H9 (cell line): ENCODE measurements at regions not wholly inside any gene's neighbourhood (a gene's known extent, or its start where the extent isn't known, plus 50 kb on each side); places are given as distances from the start of the nearest gene placed in this dataset.
"Not testable (repeated sequence)": the region's sequence is repeated elsewhere in the genome, so short reads cannot be mapped to it uniquely, and the experiment has no call there.

Source experiments
- DNase-seq: peaks from one replicate; pipeline ENCODE4 v3.0.0-alpha.2; 2017
- H2AFZ ChIP-seq: one replicate; pipeline ENCODE4 v1.6.1; 2013; ENCODE audit warnings: mild to moderate bottlenecking, low read length, control low read depth, moderate library complexity
- H2AK5ac ChIP-seq: 2 replicates; pipeline ENCODE4 v1.6.1; 2013; ENCODE audit warnings: low read length, control low read depth, mixed read lengths; ENCODE audit not compliant: insufficient read length
- H2BK120ac ChIP-seq: one replicate; pipeline ENCODE4 v1.6.1; 2013; ENCODE audit warnings: low read depth, mild to moderate bottlenecking, low read length, control low read depth, inconsistent platforms; ENCODE audit not compliant: poor library complexity, severe bottlenecking
- H2BK12ac ChIP-seq: 2 replicates; pipeline ENCODE4 v1.6.1; 2013; ENCODE audit warnings: low read length, control low read depth, mixed read lengths, low read depth; ENCODE audit not compliant: insufficient read length
- H2BK15ac ChIP-seq: 2 replicates; pipeline ENCODE4 v1.6.1; 2013; ENCODE audit warnings: low read depth, low read length, control low read depth
- H2BK20ac ChIP-seq: one replicate; pipeline ENCODE4 v1.6.1; 2013; ENCODE audit warnings: low read depth, mild to moderate bottlenecking, low read length, control low read depth, inconsistent platforms; ENCODE audit not compliant: poor library complexity, severe bottlenecking
- H2BK5ac ChIP-seq: 2 replicates; pipeline ENCODE4 v1.6.1; 2013; ENCODE audit warnings: low read length, control low read depth, mixed read lengths; ENCODE audit not compliant: insufficient read length
- H3K14ac ChIP-seq: 2 replicates; pipeline ENCODE4 v1.6.1; 2013; ENCODE audit warnings: low read length, control low read depth; ENCODE audit not compliant: insufficient read depth
- H3K18ac ChIP-seq: 2 replicates; pipeline ENCODE4 v1.6.1; 2013; ENCODE audit warnings: low read depth, mild to moderate bottlenecking, mixed read lengths, low read length, control low read depth; ENCODE audit not compliant: insufficient read length
- H3K23ac ChIP-seq: 2 replicates; pipeline ENCODE4 v1.6.1; 2013; ENCODE audit warnings: low read length, control low read depth, mixed read lengths, low read depth; ENCODE audit not compliant: insufficient read length
- H3K23me2 ChIP-seq: 2 replicates; pipeline ENCODE4 v1.6.1; 2013; ENCODE audit warnings: low read depth, mild to moderate bottlenecking, mixed read lengths, low read length, control low read depth; ENCODE audit not compliant: insufficient read length, poor library complexity, severe bottlenecking
- H3K27ac ChIP-seq: 2 replicates; pipeline ENCODE4 v1.5.1; 2013; ENCODE audit warnings: low read length, control low read depth, mixed read lengths, low read depth; ENCODE audit not compliant: insufficient read length
- H3K27me3 ChIP-seq: 2 replicates; pipeline ENCODE4 v1.6.1; 2013; ENCODE audit warnings: low read length, control low read depth, inconsistent platforms; ENCODE audit not compliant: insufficient read depth
- H3K4ac ChIP-seq: 2 replicates; pipeline ENCODE4 v1.6.1; 2013; ENCODE audit warnings: low read depth, mild to moderate bottlenecking, control low read depth, inconsistent platforms, low read length, moderate library complexity
- H3K4me1 ChIP-seq: 2 replicates; pipeline ENCODE4 v1.6.1; 2013; ENCODE audit warnings: low read length, control low read depth, inconsistent platforms; ENCODE audit not compliant: insufficient read depth
- H3K4me2 ChIP-seq: 2 replicates; pipeline ENCODE4 v1.6.1; 2013; ENCODE audit warnings: low read length, control low read depth, mixed read lengths; ENCODE audit not compliant: insufficient read length, insufficient read depth
- H3K56ac ChIP-seq: 2 replicates; pipeline ENCODE4 v1.6.1; 2013; ENCODE audit warnings: low read depth, mild to moderate bottlenecking, mixed read lengths, low read length, control low read depth; ENCODE audit not compliant: insufficient read length
- H3K79me1 ChIP-seq: 2 replicates; pipeline ENCODE4 v1.6.1; 2013; ENCODE audit warnings: low read depth, mild to moderate bottlenecking, moderate library complexity, low read length, control low read depth, inconsistent platforms; ENCODE audit not compliant: insufficient read depth, poor library complexity, severe bottlenecking
- H3K79me2 ChIP-seq: 2 replicates; pipeline ENCODE4 v1.6.1; 2013; ENCODE audit warnings: low read length, control low read depth, inconsistent platforms; ENCODE audit not compliant: insufficient read depth
- H3K9ac ChIP-seq: 2 replicates; pipeline ENCODE4 v1.6.1; 2013; ENCODE audit warnings: low read length, control low read depth, mixed read lengths; ENCODE audit not compliant: insufficient read length; ENCODE audit errors: extremely low read depth
- H3K9me3 ChIP-seq: one replicate; pipeline ENCODE4 v1.6.1; 2013; ENCODE audit warnings: low read depth, low read length, inconsistent platforms; ENCODE audit not compliant: control insufficient read depth
- H3T11ph ChIP-seq: one replicate; pipeline ENCODE4 v1.6.1; 2013; ENCODE audit warnings: mild to moderate bottlenecking, low read length, control low read depth, inconsistent platforms
- H4K20me1 ChIP-seq: one replicate; pipeline ENCODE4 v1.6.1; 2013; ENCODE audit not compliant: control insufficient read depth, insufficient read length, insufficient read depth
- H4K5ac ChIP-seq: 2 replicates; pipeline ENCODE4 v1.6.1; 2013; ENCODE audit warnings: low read depth, mild to moderate bottlenecking, mixed read lengths, low read length, control low read depth; ENCODE audit not compliant: insufficient read length
- H4K8ac ChIP-seq: replicated peaks from 2 replicates; pipeline ENCODE4 v1.6.1; 2013; ENCODE audit warnings: low read length, control low read depth, mixed read lengths, low read depth; ENCODE audit not compliant: insufficient read length
- H4K91ac ChIP-seq: 2 replicates; pipeline ENCODE4 v1.6.1; 2013; ENCODE audit warnings: low read depth, mild to moderate bottlenecking, moderate library complexity, mixed read lengths, low read length, control low read depth; ENCODE audit not compliant: insufficient read length
- H3K27ac Mint-ChIP-seq, 3 experiments: 2 replicates in 2 of 3; 3 replicates in 1 of 3; pipeline ENCODE4 v1.8.0; 2020 to 2021; ENCODE audit warnings: mixed read lengths in 3 of 3, mild to moderate bottlenecking in 1 of 3, moderate library complexity in 1 of 3
- H3K27me3 Mint-ChIP-seq: 2 replicates; pipeline ENCODE4 v1.8.0; 2021; ENCODE audit warnings: low read depth, mild to moderate bottlenecking, moderate library complexity, mixed read lengths
- H3K36me3 Mint-ChIP-seq, 3 experiments: 2 replicates in 2 of 3; 3 replicates in 1 of 3; pipeline ENCODE4 v1.8.0; 2020 to 2021; ENCODE audit warnings: low read depth in 3 of 3, mixed read lengths in 3 of 3; ENCODE audit not compliant: insufficient read depth in 1 of 3
- H3K4me1 Mint-ChIP-seq, 2 experiments: 2 replicates each; pipeline ENCODE4 v1.8.0; 2020; ENCODE audit warnings: mixed read lengths in 2 of 2
- H3K4me3 Mint-ChIP-seq, 2 experiments: 2 replicates in 1 of 2; 3 replicates in 1 of 2; pipeline ENCODE4 v1.8.0; 2020 to 2021; ENCODE audit warnings: mild to moderate bottlenecking in 2 of 2, mixed read lengths in 2 of 2, moderate library complexity in 1 of 2
- H3K9me3 Mint-ChIP-seq, 2 experiments: 2 replicates in 1 of 2; 3 replicates in 1 of 2; pipeline ENCODE4 v1.8.0; 2020; ENCODE audit warnings: mild to moderate bottlenecking in 2 of 2, mixed read lengths in 2 of 2, moderate library complexity in 1 of 2
- WGBS: extraction: QIAGEN DNeasy Blood & Tissue Kit; methylation state at CpG from one replicate; pipeline ENCODE4 v1.1.7; 2013; ENCODE audit warnings: missing lambda C conversion rate, low lambda C conversion rate, mixed read lengths; ENCODE audit not compliant: insufficient read length; ENCODE audit errors: extremely low coverage; 5-methylcytosine and 5-hydroxymethylcytosine counted together
- TF ChIP-seq, protein P1 (sequence below): fragments of 200-600 bp; sonication (generic); conservative IDR thresholded peaks from 3 replicates; pipeline ENCODE4 v1.8.0; 2021; ENCODE audit warnings: antibody characterized with exemption, mild to moderate bottlenecking

- H3K36me3 Mint-ChIP-seq, result no peaks in the 10 kb centered on the region
These were observed 182.9 kb upstream of the RXFP2 start for GRCh38 chr13:31556376-31556775.

DNA sequence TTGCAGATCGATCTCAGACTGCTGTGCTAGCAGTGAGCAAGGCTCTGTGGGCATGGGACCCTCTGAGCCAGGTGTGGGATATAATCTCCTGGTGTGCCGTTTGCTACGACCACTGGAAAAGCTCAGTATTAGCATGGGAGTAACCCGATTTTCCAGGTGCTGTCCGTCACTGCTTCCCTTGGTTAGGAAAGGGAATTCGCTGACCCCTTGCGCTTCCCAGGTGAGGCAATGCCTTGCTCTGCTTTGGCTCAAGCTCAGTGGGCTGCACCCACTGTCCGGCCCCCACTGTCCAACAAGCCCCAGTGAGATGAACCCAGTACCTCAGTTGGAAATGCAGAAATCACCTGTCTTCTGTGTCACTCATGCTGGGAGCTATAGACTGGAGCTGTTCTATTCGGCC, 155.1 kb upstream of the RXFP2 start:
- not testable (repeated sequence) for H3K4me3 Mint-ChIP-seq, H3T11ph ChIP-seq
- no CpG with 5 or more reads among the region's 9 CpGs for WGBS

More at GRCh38 chr13:31556376-31556775, 182.9 kb upstream of the RXFP2 start:
- Mint-ChIP-seq H3K9me3 (peaks cover 0 to 3% of the 10 kb centered on the region in 2 experiments; a peak in 1 of 5 replicates), H3K4me1 (peaks cover 4 to 7% of the 10 kb centered on the region in 2 experiments), H3K27me3 (no peaks in the 10 kb centered on the region; the same call in 1 of the 2 replicates), H3K27ac (no peak overlapping the region), H3K4me3 (no peak overlapping the region)
- no peak overlapping the region for H3K4me2 ChIP-seq
- H3T11ph ChIP-seq, result no peak overlapping the region
- H4K91ac ChIP-seq, result no peak overlapping the region
- no peak overlapping the region for H2AK5ac ChIP-seq
- H3K4ac ChIP-seq, result no peak overlapping the region
- no peaks in the 10 kb centered on the region for H3K4me1 ChIP-seq
- no peaks in the 10 kb centered on the region for H3K23me2 ChIP-seq
- H2BK120ac ChIP-seq, result no peak overlapping the region
- H3K14ac ChIP-seq, result no peak overlapping the region
- H3K9ac ChIP-seq, result no peak overlapping the region
- DNase-seq, result no peak
- H3K79me1 ChIP-seq, result no peaks in the 10 kb centered on the region
- no peak overlapping the region for H4K8ac ChIP-seq
- no peaks in the 10 kb centered on the region for H4K20me1 ChIP-seq
- no peak overlapping the region for H3K56ac ChIP-seq
- H2BK12ac ChIP-seq, result no peak overlapping the region
- H3K23ac ChIP-seq, result no peak overlapping the region
- WGBS, result no CpG with 5 or more reads among the region's 5 CpGs
- no peaks in the 10 kb centered on the region for H3K79me2 ChIP-seq
- TF ChIP-seq, protein P1, sequence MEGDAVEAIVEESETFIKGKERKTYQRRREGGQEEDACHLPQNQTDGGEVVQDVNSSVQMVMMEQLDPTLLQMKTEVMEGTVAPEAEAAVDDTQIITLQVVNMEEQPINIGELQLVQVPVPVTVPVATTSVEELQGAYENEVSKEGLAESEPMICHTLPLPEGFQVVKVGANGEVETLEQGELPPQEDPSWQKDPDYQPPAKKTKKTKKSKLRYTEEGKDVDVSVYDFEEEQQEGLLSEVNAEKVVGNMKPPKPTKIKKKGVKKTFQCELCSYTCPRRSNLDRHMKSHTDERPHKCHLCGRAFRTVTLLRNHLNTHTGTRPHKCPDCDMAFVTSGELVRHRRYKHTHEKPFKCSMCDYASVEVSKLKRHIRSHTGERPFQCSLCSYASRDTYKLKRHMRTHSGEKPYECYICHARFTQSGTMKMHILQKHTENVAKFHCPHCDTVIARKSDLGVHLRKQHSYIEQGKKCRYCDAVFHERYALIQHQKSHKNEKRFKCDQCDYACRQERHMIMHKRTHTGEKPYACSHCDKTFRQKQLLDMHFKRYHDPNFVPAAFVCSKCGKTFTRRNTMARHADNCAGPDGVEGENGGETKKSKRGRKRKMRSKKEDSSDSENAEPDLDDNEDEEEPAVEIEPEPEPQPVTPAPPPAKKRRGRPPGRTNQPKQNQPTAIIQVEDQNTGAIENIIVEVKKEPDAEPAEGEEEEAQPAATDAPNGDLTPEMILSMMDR, result no peak
- H2BK15ac ChIP-seq, result no peak overlapping the region
- H3K18ac ChIP-seq, result no peak overlapping the region
- H3K9me3 ChIP-seq, result no peaks in the 10 kb centered on the region
- no peak overlapping the region for H2BK5ac ChIP-seq
- H2BK20ac ChIP-seq, result no peak overlapping the region
- H4K5ac ChIP-seq, result no peak overlapping the region
- no peak overlapping the region for H2AFZ ChIP-seq
- H3K27me3 ChIP-seq, result no peaks in the 10 kb centered on the region
- no peak overlapping the region for H3K27ac ChIP-seq

More for the DNA sequence above, 155.1 kb upstream of the RXFP2 start:
- not testable (repeated sequence) for H2AFZ ChIP-seq, H3K9me3 ChIP-seq, DNase-seq, H3K18ac ChIP-seq, H3K23ac ChIP-seq, H3K79me1 ChIP-seq, H3K23me2 ChIP-seq, H2BK15ac ChIP-seq, H3K27me3 ChIP-seq, H2BK5ac ChIP-seq, H2BK120ac ChIP-seq, H4K91ac ChIP-seq, H2BK20ac ChIP-seq, H2BK12ac ChIP-seq, H3K27ac Mint-ChIP-seq, H3K27me3 Mint-ChIP-seq, H3K9ac ChIP-seq, H3K4me1 Mint-ChIP-seq, H3K4me2 ChIP-seq, H3K14ac ChIP-seq, H3K4me1 ChIP-seq, H4K8ac ChIP-seq, H3K4ac ChIP-seq, H3K27ac ChIP-seq, H2AK5ac ChIP-seq, H3K79me2 ChIP-seq, H4K5ac ChIP-seq, H3K56ac ChIP-seq, H4K20me1 ChIP-seq
- peaks cover 19 to 23% of the 10 kb centered on the region in 2 experiments for H3K9me3 Mint-ChIP-seq
- peaks cover 6 to 14% (median 9%) of the 10 kb centered on the region in 3 experiments for H3K36me3 Mint-ChIP-seq
